ENCODE measurements at regions not wholly inside any gene's neighbourhood (a gene's known extent, or its start where the extent isn't known, plus 50 kb on each side); places are given as distances from the start of the nearest gene placed in this dataset.

- no peaks in the 10 kb centered on the region for H3K27me3 ChIP-seq (ENCODE audit: insufficient read depth, insufficient read length)
- no peak for TF ChIP-seq SUZ12 (IDR thresholded peaks at IDR 0.05; ENCODE audit: extremely low read depth, insufficient read depth, insufficient read length)
- no peak for TF ChIP-seq YY1 (IDR thresholded peaks at IDR 0.05; ENCODE audit: insufficient read depth, insufficient read length)
- TF ChIP-seq ZNF274 (IDR thresholded peaks at IDR 0.05; ENCODE audit: low read depth, low read length): no peak
- H3K4me3 ChIP-seq (ENCODE audit: insufficient read length, low read depth): no peak overlapping the region
- H3K4me1 ChIP-seq (ENCODE audit: insufficient read depth, insufficient read length): no peaks in the 10 kb centered on the region
- H3K9ac ChIP-seq (ENCODE audit: insufficient read length, low read depth): no peak overlapping the region
- H3K36me3 ChIP-seq (ENCODE audit: insufficient read depth, insufficient read length, low read length): no peaks in the 10 kb centered on the region
- no peaks in the 10 kb centered on the region for H3K9me3 ChIP-seq (ENCODE audit: insufficient read depth, low read length)
- no peak for DNase-seq (ENCODE audit: low read depth, low spot score)
Observed at GRCh38 chr14:65354715-65355114, 57.8 kb upstream of the FUT8 start.

GRCh38 chr14:65356327-65356836, 56.1 kb upstream of the FUT8 start:
- no peak for DNase-seq (ENCODE audit: low read depth, low spot score)
- H3K9ac ChIP-seq (ENCODE audit: insufficient read length, low read depth): no peak overlapping the region
- no peak overlapping the region for H3K4me3 ChIP-seq (ENCODE audit: insufficient read length, low read depth)
- H3K4me1 ChIP-seq (ENCODE audit: insufficient read depth, insufficient read length): no peaks in the 10 kb centered on the region
- TF ChIP-seq ZNF274 (IDR thresholded peaks at IDR 0.05; ENCODE audit: low read depth, low read length) (no peak), SUZ12 (IDR thresholded peaks at IDR 0.05; ENCODE audit: extremely low read depth, insufficient read depth, insufficient read length) (no peak), YY1 (IDR thresholded peaks at IDR 0.05; ENCODE audit: insufficient read depth, insufficient read length) (no peak)
- no peaks in the 10 kb centered on the region for H3K36me3 ChIP-seq (ENCODE audit: insufficient read depth, insufficient read length, low read length)
- H3K9me3 ChIP-seq (ENCODE audit: insufficient read depth, low read length): no peaks in the 10 kb centered on the region
- H3K27me3 ChIP-seq (ENCODE audit: insufficient read depth, insufficient read length): no peaks in the 10 kb centered on the region

GRCh38 chr14:65357113-65357512, 55.4 kb upstream of the FUT8 start:
- H3K9me3 ChIP-seq (ENCODE audit: insufficient read depth, low read length): no peaks in the 10 kb centered on the region
- H3K27me3 ChIP-seq (ENCODE audit: insufficient read depth, insufficient read length): no peaks in the 10 kb centered on the region
- no peak for DNase-seq (ENCODE audit: low read depth, low spot score)
- H3K4me3 ChIP-seq (ENCODE audit: insufficient read length, low read depth): no peak overlapping the region
- TF ChIP-seq YY1 (IDR thresholded peaks at IDR 0.05; ENCODE audit: insufficient read depth, insufficient read length): no peak
- TF ChIP-seq ZNF274 (IDR thresholded peaks at IDR 0.05; ENCODE audit: low read depth, low read length): no peak
- TF ChIP-seq SUZ12 (IDR thresholded peaks at IDR 0.05; ENCODE audit: extremely low read depth, insufficient read depth, insufficient read length): no peak
- H3K36me3 ChIP-seq (ENCODE audit: insufficient read depth, insufficient read length, low read length): no peaks in the 10 kb centered on the region
- H3K4me1 ChIP-seq (ENCODE audit: insufficient read depth, insufficient read length): no peaks in the 10 kb centered on the region
- H3K9ac ChIP-seq (ENCODE audit: insufficient read length, low read depth): no peak overlapping the region

- no peak for TF ChIP-seq SUZ12 (IDR thresholded peaks at IDR 0.05; ENCODE audit: extremely low read depth, insufficient read depth, insufficient read length)
- TF ChIP-seq YY1 (IDR thresholded peaks at IDR 0.05; ENCODE audit: insufficient read depth, insufficient read length): no peak
- no peak for TF ChIP-seq ZNF274 (IDR thresholded peaks at IDR 0.05; ENCODE audit: low read depth, low read length)
- Histone ChIP-seq H3K9me3 (ENCODE audit: insufficient read depth, low read length) (no peaks in the 10 kb centered on the region), H3K4me3 (ENCODE audit: insufficient read length, low read depth) (no peak overlapping the region), H3K27me3 (ENCODE audit: insufficient read depth, insufficient read length) (no peaks in the 10 kb centered on the region), H3K4me1 (ENCODE audit: insufficient read depth, insufficient read length) (no peaks in the 10 kb centered on the region), H3K9ac (ENCODE audit: insufficient read length, low read depth) (no peak overlapping the region), H3K36me3 (ENCODE audit: insufficient read depth, insufficient read length, low read length) (no peaks in the 10 kb centered on the region)
- no peak for DNase-seq (ENCODE audit: low read depth, low spot score)
Observed at GRCh38 chr14:65357689-65358088, 54.8 kb upstream of the FUT8 start.

GRCh38 chr14:65359503-65359902, 53.0 kb upstream of the FUT8 start:
- DNase-seq (ENCODE audit: low read depth, low spot score): no peak
- no peak overlapping the region for H3K9ac ChIP-seq (ENCODE audit: insufficient read length, low read depth)
- no peaks in the 10 kb centered on the region for H3K36me3 ChIP-seq (ENCODE audit: insufficient read depth, insufficient read length, low read length)
- H3K4me1 ChIP-seq (ENCODE audit: insufficient read depth, insufficient read length): no peaks in the 10 kb centered on the region
- H3K9me3 ChIP-seq (ENCODE audit: insufficient read depth, low read length): no peaks in the 10 kb centered on the region
- TF ChIP-seq YY1 (IDR thresholded peaks at IDR 0.05; ENCODE audit: insufficient read depth, insufficient read length) (no peak), SUZ12 (IDR thresholded peaks at IDR 0.05; ENCODE audit: extremely low read depth, insufficient read depth, insufficient read length) (no peak), ZNF274 (IDR thresholded peaks at IDR 0.05; ENCODE audit: low read depth, low read length) (no peak)
- H3K27me3 ChIP-seq (ENCODE audit: insufficient read depth, insufficient read length): no peaks in the 10 kb centered on the region
- H3K4me3 ChIP-seq (ENCODE audit: insufficient read length, low read depth): no peak overlapping the region

GRCh38 chr14:65360144-65360784, 52.3 kb upstream of the FUT8 start:
- TF ChIP-seq YY1 (IDR thresholded peaks at IDR 0.05; ENCODE audit: insufficient read depth, insufficient read length): no peak
- TF ChIP-seq ZNF274 (IDR thresholded peaks at IDR 0.05; ENCODE audit: low read depth, low read length): no peak
- no peak for TF ChIP-seq SUZ12 (IDR thresholded peaks at IDR 0.05; ENCODE audit: extremely low read depth, insufficient read depth, insufficient read length)
- Histone ChIP-seq H3K36me3 (ENCODE audit: insufficient read depth, insufficient read length, low read length) (no peaks in the 10 kb centered on the region), H3K9me3 (ENCODE audit: insufficient read depth, low read length) (no peaks in the 10 kb centered on the region), H3K27me3 (ENCODE audit: insufficient read depth, insufficient read length) (no peaks in the 10 kb centered on the region), H3K9ac (ENCODE audit: insufficient read length, low read depth) (no peak overlapping the region), H3K4me1 (ENCODE audit: insufficient read depth, insufficient read length) (no peaks in the 10 kb centered on the region), H3K4me3 (ENCODE audit: insufficient read length, low read depth) (no peak overlapping the region)
- DNase-seq (ENCODE audit: low read depth, low spot score): no peak

GRCh38 chr14:65361920-65362319, 50.6 kb upstream of the FUT8 start:
- no peak for DNase-seq (ENCODE audit: low read depth, low spot score)
- H3K9ac ChIP-seq (ENCODE audit: insufficient read length, low read depth): no peak overlapping the region
- H3K4me3 ChIP-seq (ENCODE audit: insufficient read length, low read depth): no peak overlapping the region
- no peaks in the 10 kb centered on the region for H3K4me1 ChIP-seq (ENCODE audit: insufficient read depth, insufficient read length)
- H3K36me3 ChIP-seq (ENCODE audit: insufficient read depth, insufficient read length, low read length): no peaks in the 10 kb centered on the region
- H3K9me3 ChIP-seq (ENCODE audit: insufficient read depth, low read length): no peaks in the 10 kb centered on the region
- TF ChIP-seq YY1 (IDR thresholded peaks at IDR 0.05; ENCODE audit: insufficient read depth, insufficient read length) (no peak), ZNF274 (IDR thresholded peaks at IDR 0.05; ENCODE audit: low read depth, low read length) (no peak), SUZ12 (IDR thresholded peaks at IDR 0.05; ENCODE audit: extremely low read depth, insufficient read depth, insufficient read length) (no peak)
- H3K27me3 ChIP-seq (ENCODE audit: insufficient read depth, insufficient read length): no peaks in the 10 kb centered on the region
